Suppressor macrophage (primary cell): ENCODE measurements at regions not wholly inside any gene's neighbourhood (a gene's known extent, or its start where the extent isn't known, plus 50 kb on each side); places are given as distances from the start of the nearest gene placed in this dataset.

Experiments
- DNase-seq, 4 experiments: peaks; one replicate each; pipeline ENCODE4 v3.0.0-alpha.2; 2020 to 2022

- no peak for DNase-seq
These were observed 283.9 kb downstream of the UQCRFS1 start for GRCh38 chr19:28929006-28929405.

DNA sequence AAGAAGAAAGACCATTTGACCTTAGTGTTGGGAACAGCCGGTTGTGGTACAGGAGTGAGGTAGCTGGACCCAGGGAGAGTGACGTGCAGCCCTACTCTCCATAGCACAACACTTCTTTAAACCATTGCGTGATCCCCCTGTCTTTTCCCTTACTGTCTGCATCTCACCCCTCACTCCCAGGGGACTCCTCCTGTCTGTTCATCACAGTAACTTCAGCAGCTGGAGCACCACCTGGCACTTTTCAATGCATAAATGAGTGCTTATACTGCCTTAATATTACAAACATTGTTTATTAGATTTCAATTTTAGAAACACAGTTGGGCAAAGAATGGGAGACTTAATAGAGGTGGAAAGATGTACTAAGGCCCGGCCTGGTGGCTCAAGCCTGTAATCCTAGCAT lies 285.5 kb downstream of the UQCRFS1 start:
- no peak for DNase-seq

DNA sequence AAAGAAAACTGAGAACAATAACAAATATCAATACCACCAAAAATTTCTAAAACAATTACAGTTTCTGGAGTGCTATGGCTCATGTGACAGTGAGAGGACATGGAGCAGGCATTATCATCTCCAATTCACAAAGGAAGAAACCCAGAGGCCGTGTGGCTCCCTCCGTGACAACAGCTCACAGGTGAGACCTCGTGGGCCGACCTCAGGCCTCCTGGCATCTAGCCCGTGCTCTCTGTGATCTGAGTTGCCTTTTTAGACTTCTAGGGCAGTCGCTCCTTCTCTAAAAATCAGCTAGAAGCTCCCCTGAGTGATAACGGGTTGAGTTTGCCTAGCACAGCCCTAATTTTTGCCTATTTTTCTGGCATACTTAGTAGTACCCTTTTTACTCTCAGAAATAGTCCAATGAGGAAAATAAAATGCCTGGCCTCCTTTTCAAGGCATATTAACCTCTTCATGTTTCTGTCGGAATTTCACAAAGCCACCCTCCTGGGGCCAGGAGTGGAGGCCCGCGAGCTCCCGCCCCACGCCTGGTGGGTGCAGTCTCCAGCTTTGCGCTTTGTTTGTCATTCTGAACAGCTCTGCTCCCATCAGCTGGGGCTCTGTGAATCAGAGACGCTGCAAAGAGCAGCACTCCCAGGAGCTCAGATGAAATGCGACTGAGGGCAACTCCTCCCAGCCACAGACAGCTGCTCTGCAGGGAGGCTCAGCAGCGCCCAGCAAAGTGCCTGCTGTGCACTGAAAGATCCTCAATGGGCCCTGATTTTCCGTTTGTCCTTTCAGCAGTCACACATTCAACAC lies 292.5 kb downstream of the UQCRFS1 start:
- DNase-seq = no peak

DNA sequence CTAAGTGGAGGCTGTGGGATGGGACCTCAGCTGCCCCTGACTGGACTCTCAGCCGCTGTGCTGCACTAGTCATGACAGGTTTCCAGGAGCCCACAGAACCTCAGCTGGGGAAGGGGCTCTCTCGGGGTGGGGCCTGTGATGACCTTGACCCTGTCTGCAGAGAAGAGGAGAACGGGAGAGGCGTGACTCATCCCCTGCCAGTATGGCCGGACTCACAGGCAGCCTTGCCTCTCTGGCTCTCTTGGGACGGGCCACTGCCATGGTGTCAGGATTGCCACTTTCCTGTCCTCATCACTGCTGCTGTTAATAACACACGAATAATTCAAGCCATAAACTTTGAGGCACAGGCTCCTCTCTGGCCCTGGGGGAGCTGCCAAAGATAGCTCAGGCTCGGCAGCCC lies 295.3 kb downstream of the UQCRFS1 start:
- no peak for DNase-seq

DNA sequence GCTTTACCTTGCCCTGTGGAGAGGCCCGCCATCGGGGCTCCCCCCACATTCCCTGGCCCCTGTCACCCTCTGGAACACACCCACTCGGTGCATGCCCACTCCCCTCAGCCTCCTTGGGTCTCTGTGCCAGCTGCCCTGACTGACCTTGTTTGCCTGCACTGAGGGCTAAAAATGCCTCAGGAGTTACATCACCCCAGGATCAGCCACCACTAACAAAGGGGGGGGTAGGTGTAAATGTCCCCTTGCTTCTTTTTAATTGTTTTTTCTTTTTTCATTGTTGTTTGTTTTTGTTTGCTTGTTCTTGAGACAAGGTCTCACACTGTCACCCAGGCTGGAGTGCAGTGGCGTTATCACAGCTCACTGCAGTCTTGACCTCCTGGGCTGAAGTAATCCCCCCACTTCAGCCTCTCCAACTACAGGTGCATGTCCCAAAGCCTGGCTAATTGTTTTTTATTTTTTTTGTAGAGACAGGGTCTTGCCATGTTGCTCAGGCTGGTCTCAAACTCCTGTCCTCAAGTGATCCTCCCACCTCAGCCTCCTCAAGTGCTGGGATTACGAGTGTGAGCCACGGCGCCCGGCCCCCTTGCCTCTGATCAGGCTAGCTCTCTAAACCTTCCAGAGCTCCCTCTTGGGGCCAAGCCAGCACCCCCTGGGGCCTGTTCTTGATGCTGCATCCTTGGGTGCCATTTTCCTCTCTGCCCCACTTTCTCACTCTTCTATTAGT lies 297.1 kb downstream of the UQCRFS1 start:
- no peak for DNase-seq

DNA sequence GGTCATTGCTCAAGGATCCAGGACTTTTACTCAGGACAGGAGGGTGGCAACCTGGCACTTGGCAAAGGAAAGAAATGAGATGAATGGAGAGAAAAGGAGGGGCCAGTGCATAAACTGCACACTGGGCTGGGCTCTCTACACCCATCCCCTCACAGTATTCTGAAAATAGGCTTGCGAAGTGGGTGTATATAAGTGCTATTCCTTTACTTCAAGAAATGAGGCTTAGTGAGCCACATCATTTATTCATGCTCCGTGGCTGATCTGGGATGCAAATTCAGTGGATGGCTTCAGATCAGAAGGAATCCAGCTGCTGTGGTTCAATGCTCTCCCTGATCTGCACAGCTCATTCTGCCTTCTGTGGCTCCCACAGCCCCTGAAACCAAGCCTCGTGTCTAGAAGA lies 297.7 kb downstream of the UQCRFS1 start:
- DNase-seq = no peak

DNA sequence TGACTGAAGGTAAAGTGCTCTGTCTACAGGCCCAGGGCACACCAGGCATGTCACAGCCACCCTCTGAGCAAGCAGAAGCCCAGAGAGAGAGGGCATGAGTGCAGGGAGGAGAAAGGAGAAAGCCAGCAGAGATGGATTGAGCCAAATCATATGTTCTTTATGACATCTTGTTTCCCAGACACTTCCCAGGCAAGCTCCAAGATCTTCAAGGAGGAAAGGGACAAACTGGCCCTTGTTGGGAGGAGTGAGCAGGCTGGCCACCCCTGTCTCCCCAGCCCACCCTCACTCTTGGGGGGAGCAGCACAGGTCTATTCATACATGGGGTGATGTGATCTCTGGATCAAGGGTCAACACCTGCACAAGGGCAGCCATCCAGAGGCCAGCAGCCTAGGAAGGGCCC lies 298.8 kb downstream of the UQCRFS1 start:
- no peak for DNase-seq

- DNase-seq = no peak
These were observed 299.3 kb downstream of the UQCRFS1 start for GRCh38 chr19:28913626-28914025.

- no peak for DNase-seq
These were observed 304.0 kb downstream of the UQCRFS1 start for GRCh38 chr19:28908941-28909340.

- DNase-seq = no peak
These were observed 305.4 kb downstream of the UQCRFS1 start for GRCh38 chr19:28907534-28907933.

GRCh38 chr19:28905996-28906395 lies 307.0 kb downstream of the UQCRFS1 start:
- DNase-seq = no peak

DNA sequence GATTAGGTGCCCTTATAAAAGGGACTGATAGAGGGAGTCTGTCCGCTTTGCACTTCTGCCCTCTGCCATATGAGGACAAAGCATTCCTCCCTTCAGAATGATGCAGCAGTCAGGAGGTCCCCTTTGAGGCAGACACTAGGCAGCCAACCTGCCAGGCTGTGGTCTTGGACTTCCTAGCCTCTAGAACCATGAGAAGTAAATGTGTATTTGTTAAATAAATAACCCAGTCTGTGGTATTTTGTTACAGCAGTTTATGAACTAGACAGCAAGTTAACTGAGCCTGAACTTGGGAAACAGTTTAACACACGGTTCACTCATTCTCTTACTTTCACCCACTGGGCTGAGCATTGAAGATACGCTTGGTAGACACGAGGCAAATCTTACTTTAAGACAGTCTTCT lies 313.2 kb downstream of the UQCRFS1 start:
- DNase-seq = no peak

GRCh38 chr19:28898249-28898648 lies 314.7 kb downstream of the UQCRFS1 start:
- no peak for DNase-seq

- DNase-seq = no peak
These were observed 322.8 kb downstream of the UQCRFS1 start for GRCh38 chr19:28889941-28890670.

DNA sequence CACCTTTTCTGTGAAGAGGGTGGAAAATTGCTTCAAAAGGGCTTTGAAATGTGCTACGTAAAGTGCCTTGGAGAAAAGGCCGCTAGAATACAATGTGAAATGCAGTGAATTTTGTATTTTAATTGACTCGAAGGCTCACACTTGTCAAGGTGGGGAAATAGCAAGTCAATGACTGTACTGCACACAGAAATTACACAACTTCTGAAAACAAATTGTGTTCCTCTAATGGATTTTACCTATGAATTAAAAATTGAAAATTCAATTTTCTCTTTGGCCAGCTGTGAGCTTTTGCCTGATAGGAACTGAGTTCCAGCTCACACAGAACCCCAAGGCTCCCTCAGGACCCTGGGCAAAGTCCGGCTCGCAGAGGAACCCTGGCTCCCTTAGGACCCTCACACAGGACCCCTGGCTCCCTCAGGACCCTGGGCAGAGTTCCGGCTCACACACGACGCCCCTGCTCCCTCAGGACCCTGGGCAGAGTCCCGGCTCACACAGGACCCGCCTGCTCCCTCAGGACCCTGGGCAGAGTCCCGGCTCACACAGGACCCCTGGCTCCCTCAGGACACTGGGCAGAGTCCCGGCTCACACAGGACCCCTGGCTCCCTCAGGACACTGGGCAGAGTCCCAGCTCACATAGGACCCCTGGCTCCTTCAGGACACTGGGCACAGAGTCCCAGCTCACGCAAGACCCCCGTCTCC lies 324.9 kb downstream of the UQCRFS1 start:
- DNase-seq = no peak

DNA sequence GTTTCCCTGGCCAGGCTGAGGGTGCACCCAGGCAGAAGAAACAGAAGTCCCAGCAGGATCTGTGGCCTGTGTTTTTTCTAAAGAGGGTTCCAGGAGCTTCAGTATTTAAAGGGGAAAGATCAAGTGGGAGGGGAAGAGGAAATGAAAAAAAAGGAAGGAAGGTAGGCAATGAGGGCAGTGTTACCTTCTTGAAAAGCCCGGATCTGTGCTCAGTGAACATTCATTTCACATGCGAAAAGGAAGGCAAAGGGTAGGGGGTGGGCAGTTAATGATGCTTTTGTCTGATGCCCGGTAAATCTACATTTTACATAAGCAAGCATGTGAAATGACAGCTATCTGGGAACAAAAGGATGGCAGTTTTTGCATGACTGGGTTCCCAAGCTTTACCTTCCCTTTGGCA lies 326.2 kb downstream of the UQCRFS1 start:
- DNase-seq = no peak

DNA sequence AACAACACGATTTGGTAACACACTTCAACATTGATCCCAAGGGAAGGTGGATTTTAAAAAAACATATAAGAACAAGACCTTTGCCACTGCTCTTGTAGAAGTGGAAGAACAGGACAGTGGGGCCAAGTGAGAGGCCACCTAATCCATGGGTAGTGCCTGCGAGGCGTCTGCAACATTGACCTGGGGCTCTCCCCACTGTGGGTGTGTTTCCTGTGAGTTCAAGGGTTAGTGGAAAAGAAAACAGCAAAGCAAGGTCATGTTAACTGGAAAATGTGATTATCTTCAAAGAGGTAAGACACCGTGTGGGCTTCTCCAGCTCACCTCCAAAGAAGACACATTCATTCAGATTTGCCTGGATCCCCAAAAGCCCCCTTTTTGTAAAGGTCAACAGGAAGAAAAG lies 327.0 kb downstream of the UQCRFS1 start:
- DNase-seq = no peak

DNA sequence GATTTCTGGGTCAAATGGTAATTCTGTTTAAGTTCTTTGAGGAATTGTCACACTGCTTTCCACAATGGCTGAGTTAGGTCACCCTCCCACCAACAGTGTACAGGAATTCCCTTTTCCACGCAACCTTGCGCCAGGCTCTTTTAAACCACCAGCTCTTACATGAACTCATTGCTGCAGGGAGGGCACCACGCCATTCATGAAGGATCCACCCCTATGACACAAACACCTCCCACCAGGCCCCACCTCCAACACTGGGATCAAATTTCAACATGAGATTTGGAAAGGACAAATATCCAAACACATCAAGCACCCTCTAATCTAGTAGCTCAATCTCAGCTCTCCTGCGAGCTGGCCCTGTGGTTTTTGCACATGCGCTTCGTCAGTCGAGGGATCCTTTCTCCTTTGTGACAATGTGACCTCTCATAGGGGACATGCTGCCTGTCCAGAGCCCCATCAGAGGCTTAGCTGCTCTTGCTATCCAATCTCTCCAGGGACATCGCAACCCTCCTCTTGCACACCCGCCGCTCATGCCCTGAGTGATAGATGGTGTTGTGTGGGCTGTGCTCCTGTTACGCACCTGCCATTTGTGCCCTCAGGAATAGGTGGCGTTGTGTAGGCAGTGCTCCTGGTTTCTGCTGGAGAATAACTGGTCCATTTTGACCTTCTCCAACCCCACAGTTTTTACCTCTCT lies 328.0 kb downstream of the UQCRFS1 start:
- no peak for DNase-seq

- DNase-seq = no peak
These were observed 329.7 kb downstream of the UQCRFS1 start for GRCh38 chr19:28883241-28883693.

- DNase-seq = no peak
These were observed 330.1 kb downstream of the UQCRFS1 start for GRCh38 chr19:28882818-28883217.

- DNase-seq = no peak
These were observed 331.3 kb downstream of the UQCRFS1 start for GRCh38 chr19:28881616-28882015.

GRCh38 chr19:28880735-28881401 lies 332.1 kb downstream of the UQCRFS1 start:
- no peak for DNase-seq
